Fibroblast of skin of back (primary cell): ENCODE measurements at regions not wholly inside any gene's neighbourhood (a gene's known extent, or its start where the extent isn't known, plus 50 kb on each side); places are given as distances from the start of the nearest gene placed in this dataset.
"Not testable (repeated sequence)": the region's sequence is repeated elsewhere in the genome, so short reads cannot be mapped to it uniquely, and the experiment has no call there.

Experiments
- DNase-seq: peaks from one replicate; pipeline ENCODE4 v3.0.0-alpha.2; 2013

GRCh38 chr21:20201323-20201722 is 796.9 kb upstream of the NCAM2 start:
- not testable (repeated sequence) for DNase-seq

GRCh38 chr21:20207335-20207734 is 790.9 kb upstream of the NCAM2 start:
- no peak for DNase-seq

GRCh38 chr21:20215959-20216358 is 782.2 kb upstream of the NCAM2 start:
- no peak for DNase-seq

GRCh38 chr21:20220586-20220985 is 777.6 kb upstream of the NCAM2 start:
- no peak for DNase-seq

- not testable (repeated sequence) for DNase-seq
Measured at GRCh38 chr21:20221981-20222380, 776.2 kb upstream of the NCAM2 start.

GRCh38 chr21:20236649-20237048 is 761.6 kb upstream of the NCAM2 start:
- not testable (repeated sequence) for DNase-seq

GRCh38 chr21:20249401-20249800 is 748.8 kb upstream of the NCAM2 start:
- DNase-seq = no peak

- DNase-seq = no peak
Measured at GRCh38 chr21:20250337-20250736, 747.9 kb upstream of the NCAM2 start.

- no peak for DNase-seq
Measured at GRCh38 chr21:20253261-20253660, 744.9 kb upstream of the NCAM2 start.

- no peak for DNase-seq
Measured at GRCh38 chr21:20254964-20255363, 743.2 kb upstream of the NCAM2 start.

GRCh38 chr21:20257052-20257740 is 741.0 kb upstream of the NCAM2 start:
- DNase-seq = no peak

- DNase-seq = no peak
Measured at GRCh38 chr21:20258542-20258941, 739.7 kb upstream of the NCAM2 start.

- DNase-seq = no peak
Measured at GRCh38 chr21:20259031-20259867, 739.0 kb upstream of the NCAM2 start.

- no peak for DNase-seq
Measured at GRCh38 chr21:20260124-20260523, 738.1 kb upstream of the NCAM2 start.

- no peak for DNase-seq
Measured at GRCh38 chr21:20261364-20261763, 736.8 kb upstream of the NCAM2 start.

GRCh38 chr21:20265707-20266440 is 732.3 kb upstream of the NCAM2 start:
- DNase-seq = no peak

GRCh38 chr21:20266441-20266710 is 731.8 kb upstream of the NCAM2 start:
- DNase-seq = no peak

- no peak for DNase-seq
Measured at GRCh38 chr21:20270365-20271055, 727.7 kb upstream of the NCAM2 start.

GRCh38 chr21:20272791-20273362 is 725.3 kb upstream of the NCAM2 start:
- DNase-seq = no peak

- no peak for DNase-seq
Measured at GRCh38 chr21:20276377-20276776, 721.8 kb upstream of the NCAM2 start.

- no peak for DNase-seq
Measured at GRCh38 chr21:20276954-20277353, 721.3 kb upstream of the NCAM2 start.

- no peak for DNase-seq
Measured at GRCh38 chr21:20283836-20284235, 714.4 kb upstream of the NCAM2 start.

GRCh38 chr21:20292280-20292679 is 705.9 kb upstream of the NCAM2 start:
- no peak for DNase-seq
